Astrocyte (in vitro differentiated cells and primary cell): ENCODE measurements at regions not wholly inside any gene's neighbourhood (a gene's known extent, or its start where the extent isn't known, plus 50 kb on each side); places are given as distances from the start of the nearest gene placed in this dataset.

Experiments used
- CTCF ChIP-seq: IDR thresholded peaks from 2 replicates; pipeline ENCODE4 v1.5.1; 2011; ENCODE audit warnings: low read depth, mild to moderate bottlenecking, inconsistent platforms, low read length, moderate library complexity; ENCODE audit not compliant: insufficient read depth
- EZH2 ChIP-seq: IDR thresholded peaks from 2 replicates; pipeline ENCODE4 v1.6.1; 2012; ENCODE audit warnings: mild to moderate bottlenecking, low read length, inconsistent platforms; ENCODE audit not compliant: insufficient read depth

DNA sequence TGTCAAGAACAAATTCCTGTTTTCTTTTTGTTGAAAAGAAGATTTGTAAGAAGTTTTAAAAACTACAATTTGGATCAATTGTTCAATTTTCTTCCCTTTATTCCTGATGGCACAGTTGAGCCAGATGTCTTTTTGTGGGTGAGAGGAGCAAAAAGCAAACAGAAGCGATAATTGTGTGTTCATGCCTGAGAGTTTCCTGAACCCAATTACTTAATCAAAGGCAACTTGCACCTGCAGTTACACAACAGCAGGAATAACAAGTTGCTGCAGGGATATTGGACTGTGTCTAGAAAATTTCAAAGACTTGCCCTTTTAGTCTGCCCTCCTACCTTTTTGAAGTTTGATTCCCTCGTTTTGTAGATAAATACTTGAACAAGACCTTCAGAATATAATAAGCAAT, 383.6 kb downstream of the DSEL start:
- no peak for TF ChIP-seq CTCF
- no peak for TF ChIP-seq EZH2
